ENCODE measurements at regions not wholly inside any gene's neighbourhood (a gene's known extent, or its start where the extent isn't known, plus 50 kb on each side); places are given as distances from the start of the nearest gene placed in this dataset.

DNA sequence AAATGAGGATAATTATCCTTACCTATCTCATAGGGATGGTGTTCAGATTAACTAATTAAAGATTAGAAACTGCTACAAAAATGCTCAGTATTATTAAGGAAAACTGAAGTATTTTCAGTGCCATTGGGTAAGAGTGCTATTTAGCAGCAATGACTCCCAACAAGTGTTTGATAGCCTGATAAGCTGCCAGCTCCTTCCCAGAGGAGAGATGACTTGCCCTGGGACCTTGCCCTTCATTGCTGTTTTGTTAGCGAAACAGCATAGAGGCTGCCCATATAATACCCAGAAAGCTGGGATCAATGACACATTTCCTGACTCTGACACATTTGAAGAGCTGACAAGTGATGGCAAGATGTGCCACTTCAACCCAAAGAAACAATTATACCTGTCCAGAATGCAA is 592.2 kb downstream of the ADGRL2 start:
- TF ChIP-seq, protein P1, sequence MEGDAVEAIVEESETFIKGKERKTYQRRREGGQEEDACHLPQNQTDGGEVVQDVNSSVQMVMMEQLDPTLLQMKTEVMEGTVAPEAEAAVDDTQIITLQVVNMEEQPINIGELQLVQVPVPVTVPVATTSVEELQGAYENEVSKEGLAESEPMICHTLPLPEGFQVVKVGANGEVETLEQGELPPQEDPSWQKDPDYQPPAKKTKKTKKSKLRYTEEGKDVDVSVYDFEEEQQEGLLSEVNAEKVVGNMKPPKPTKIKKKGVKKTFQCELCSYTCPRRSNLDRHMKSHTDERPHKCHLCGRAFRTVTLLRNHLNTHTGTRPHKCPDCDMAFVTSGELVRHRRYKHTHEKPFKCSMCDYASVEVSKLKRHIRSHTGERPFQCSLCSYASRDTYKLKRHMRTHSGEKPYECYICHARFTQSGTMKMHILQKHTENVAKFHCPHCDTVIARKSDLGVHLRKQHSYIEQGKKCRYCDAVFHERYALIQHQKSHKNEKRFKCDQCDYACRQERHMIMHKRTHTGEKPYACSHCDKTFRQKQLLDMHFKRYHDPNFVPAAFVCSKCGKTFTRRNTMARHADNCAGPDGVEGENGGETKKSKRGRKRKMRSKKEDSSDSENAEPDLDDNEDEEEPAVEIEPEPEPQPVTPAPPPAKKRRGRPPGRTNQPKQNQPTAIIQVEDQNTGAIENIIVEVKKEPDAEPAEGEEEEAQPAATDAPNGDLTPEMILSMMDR (conservative IDR thresholded peaks at IDR 0.05; ENCODE audit: low read depth), result no peak
- ChIA-PET CTCF (interaction anchor here (0.6 to 0.7 kb wide), 2 partner anchors 30 to 213 kb away, joined by 3 read pairs; no protein-coding TSS in a partner anchor), POLR2A (ENCODE audit: low non-redundant PET) (no interaction called here)
- no peak for DNase-seq (ENCODE audit: low spot score)
- H3K27ac ChIP-seq, result no peak overlapping the region

DNA sequence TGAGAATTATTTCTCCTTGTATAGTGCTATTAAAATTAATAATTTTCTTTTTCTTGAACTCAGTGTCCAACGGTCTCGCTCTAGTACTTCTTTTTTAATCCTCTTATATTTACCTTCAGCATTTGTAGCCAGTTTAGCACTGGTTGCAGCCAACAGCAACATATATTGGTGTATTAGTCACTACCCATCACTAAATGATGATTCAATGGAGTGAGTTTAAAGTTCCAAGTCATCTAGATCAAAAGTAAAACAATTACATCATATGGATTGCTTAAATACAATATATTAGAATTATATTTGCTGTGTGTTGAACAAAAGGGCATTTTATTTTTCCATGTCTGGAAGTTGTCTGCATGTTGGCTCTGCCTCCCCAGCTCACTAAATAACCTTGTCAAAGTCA is 591.8 kb downstream of the ADGRL2 start:
- ChIA-PET POLR2A (ENCODE audit: low non-redundant PET) (no interaction called here), CTCF (interaction anchor here (0.6 to 0.7 kb wide), 2 partner anchors 214 to 469 kb away, joined by 3 read pairs; no protein-coding TSS in a partner anchor)
- peak; percentile 63 for DNase-seq (ENCODE audit: low spot score)
- TF ChIP-seq, protein P1 (conservative IDR thresholded peaks at IDR 0.05; ENCODE audit: low read depth), result no peak
- no peak overlapping the region for H3K27ac ChIP-seq

- TF ChIP-seq, protein P1 (conservative IDR thresholded peaks at IDR 0.05; ENCODE audit: low read depth), result no peak
- no peak overlapping the region for H3K27ac ChIP-seq
- CTCF ChIA-PET, result no interaction called here
- no peak for DNase-seq (ENCODE audit: low spot score)
- POLR2A ChIA-PET (ENCODE audit: low non-redundant PET), result no interaction called here
Observed at GRCh38 chr1:82391712-82392111, 591.0 kb downstream of the ADGRL2 start.

DNA sequence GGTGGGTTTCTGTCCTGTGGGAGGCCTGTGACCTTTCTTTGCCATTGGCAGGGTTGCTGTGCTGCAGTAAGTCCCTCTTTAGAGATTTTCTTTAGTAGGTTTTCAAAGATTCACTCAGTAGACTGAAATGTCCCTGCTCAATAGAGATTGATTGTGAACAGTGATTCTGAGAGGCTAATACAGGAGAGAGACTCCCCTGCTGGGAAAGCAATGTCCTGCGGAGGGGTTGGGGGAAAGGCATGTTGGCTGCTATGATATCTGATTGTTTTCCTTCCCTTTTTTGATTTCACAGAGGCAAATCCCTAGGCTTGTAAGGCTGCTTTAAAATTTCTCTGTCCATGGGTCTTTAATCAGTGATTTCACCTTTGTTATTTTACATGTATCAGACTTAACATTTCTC is 589.9 kb downstream of the ADGRL2 start:
- DNase-seq (ENCODE audit: low spot score), result no peak
- ChIA-PET CTCF (no interaction called here), POLR2A (ENCODE audit: low non-redundant PET) (no interaction called here)
- TF ChIP-seq, protein P1 (conservative IDR thresholded peaks at IDR 0.05; ENCODE audit: low read depth), result no peak
- no peak overlapping the region for H3K27ac ChIP-seq

GRCh38 chr1:82388679-82389078 is 587.9 kb downstream of the ADGRL2 start:
- TF ChIP-seq, protein P1 (conservative IDR thresholded peaks at IDR 0.05; ENCODE audit: low read depth), result no peak
- peak; percentile 80 for DNase-seq (ENCODE audit: low spot score)
- H3K27ac ChIP-seq, result no peak overlapping the region
- CTCF ChIA-PET, result no interaction called here
- POLR2A ChIA-PET (ENCODE audit: low non-redundant PET), result no interaction called here

DNA sequence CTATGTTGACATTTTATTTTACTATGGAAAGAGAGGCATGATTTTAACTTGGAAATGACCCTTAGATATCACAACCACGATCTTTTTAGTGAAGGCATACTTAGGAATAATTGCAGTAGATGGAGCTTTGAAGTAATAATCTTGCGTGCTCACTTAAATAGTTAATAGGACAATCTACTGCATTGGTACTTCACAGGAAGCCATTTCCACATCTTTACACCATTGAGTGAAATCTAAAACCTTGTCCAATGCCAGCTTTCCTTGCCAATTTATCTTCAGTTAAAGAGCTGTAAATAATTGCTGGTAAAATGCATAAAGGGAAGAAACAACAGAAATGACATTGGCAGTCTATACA is 586.3 kb downstream of the ADGRL2 start:
- H3K27ac ChIP-seq, result no peak overlapping the region
- CTCF ChIA-PET, result no interaction called here
- TF ChIP-seq, protein P1 (conservative IDR thresholded peaks at IDR 0.05; ENCODE audit: low read depth), result no peak
- DNase-seq (ENCODE audit: low spot score), result no peak
- POLR2A ChIA-PET (ENCODE audit: low non-redundant PET), result no interaction called here
